WI38 (cell line): ENCODE measurements at regions not wholly inside any gene's neighbourhood (a gene's known extent, or its start where the extent isn't known, plus 50 kb on each side); places are given as distances from the start of the nearest gene placed in this dataset.

Experiments used
- H3K4me3 ChIP-seq: 2 replicates; pipeline ENCODE4 v1.5.1; 2011; ENCODE audit warnings: low read depth, mild to moderate bottlenecking, control low read depth, low read length
- TF ChIP-seq, protein P1 (sequence below): IDR thresholded peaks from 2 replicates; pipeline ENCODE4 v1.5.1; 2012; ENCODE audit warnings: low read depth, mild to moderate bottlenecking, control low read depth, low read length

DNA sequence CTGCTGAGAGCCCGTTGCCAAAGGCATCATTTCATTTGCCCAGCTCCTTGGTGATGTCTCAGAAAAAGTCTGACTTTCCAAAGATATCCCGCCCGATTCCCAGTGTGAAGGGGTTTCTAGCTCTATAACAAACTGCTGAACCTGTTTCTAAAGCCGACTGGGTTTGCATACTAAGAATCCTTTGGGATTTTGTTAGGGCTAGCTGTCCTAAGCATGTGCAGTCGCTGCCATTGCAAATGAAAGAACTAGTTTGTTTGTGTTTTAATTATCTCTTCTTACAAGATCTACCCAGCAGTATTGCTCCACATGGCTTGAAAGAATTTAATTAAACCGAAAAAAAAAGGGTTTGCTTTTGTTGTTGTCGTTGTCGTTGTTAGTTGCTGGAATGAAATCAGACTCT is 476.6 kb downstream of the GATA3 start:
- TF ChIP-seq, protein P1, sequence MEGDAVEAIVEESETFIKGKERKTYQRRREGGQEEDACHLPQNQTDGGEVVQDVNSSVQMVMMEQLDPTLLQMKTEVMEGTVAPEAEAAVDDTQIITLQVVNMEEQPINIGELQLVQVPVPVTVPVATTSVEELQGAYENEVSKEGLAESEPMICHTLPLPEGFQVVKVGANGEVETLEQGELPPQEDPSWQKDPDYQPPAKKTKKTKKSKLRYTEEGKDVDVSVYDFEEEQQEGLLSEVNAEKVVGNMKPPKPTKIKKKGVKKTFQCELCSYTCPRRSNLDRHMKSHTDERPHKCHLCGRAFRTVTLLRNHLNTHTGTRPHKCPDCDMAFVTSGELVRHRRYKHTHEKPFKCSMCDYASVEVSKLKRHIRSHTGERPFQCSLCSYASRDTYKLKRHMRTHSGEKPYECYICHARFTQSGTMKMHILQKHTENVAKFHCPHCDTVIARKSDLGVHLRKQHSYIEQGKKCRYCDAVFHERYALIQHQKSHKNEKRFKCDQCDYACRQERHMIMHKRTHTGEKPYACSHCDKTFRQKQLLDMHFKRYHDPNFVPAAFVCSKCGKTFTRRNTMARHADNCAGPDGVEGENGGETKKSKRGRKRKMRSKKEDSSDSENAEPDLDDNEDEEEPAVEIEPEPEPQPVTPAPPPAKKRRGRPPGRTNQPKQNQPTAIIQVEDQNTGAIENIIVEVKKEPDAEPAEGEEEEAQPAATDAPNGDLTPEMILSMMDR: no peak
- H3K4me3 ChIP-seq: no peak overlapping the region

DNA sequence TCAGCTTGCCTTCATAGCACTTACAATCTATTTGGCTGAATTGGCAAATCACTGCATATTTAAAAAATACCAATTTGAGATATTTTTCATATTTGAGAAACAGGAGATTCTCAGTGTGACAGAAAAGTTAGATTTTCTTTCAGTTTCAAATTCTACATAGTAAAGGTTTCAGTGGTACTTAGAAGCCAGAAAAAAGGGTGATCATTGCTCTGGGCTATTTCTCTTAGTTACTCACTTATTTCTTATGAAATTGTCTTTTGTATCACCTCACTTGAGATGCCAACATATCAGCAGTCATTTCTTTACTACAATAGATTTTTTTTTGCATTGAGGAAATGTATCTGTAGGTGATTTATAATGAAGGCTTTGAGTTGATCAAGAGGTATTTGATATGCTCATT is 478.2 kb downstream of the GATA3 start:
- H3K4me3 ChIP-seq: no peak overlapping the region
- TF ChIP-seq, protein P1: no peak

DNA sequence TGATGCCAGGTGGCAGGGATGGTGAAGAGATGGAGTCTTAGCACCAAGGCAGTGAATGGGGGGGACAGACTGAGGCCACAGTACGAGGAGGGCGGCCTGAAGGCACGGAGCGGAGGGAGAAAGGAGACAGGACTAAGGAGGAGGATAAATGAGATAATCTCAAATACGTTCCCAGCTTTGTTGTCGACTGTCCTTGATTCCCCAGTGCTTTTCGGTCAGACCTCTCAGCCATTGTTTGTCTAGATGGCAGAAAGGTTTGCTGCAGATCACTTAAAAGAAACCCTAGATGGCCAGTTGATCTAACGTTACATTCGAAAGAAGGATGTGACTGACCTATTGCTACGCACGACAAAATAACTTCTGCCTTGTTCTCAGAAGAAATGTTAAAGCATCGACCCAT is 479.0 kb downstream of the GATA3 start:
- TF ChIP-seq, protein P1: no peak
- no peak overlapping the region for H3K4me3 ChIP-seq

DNA sequence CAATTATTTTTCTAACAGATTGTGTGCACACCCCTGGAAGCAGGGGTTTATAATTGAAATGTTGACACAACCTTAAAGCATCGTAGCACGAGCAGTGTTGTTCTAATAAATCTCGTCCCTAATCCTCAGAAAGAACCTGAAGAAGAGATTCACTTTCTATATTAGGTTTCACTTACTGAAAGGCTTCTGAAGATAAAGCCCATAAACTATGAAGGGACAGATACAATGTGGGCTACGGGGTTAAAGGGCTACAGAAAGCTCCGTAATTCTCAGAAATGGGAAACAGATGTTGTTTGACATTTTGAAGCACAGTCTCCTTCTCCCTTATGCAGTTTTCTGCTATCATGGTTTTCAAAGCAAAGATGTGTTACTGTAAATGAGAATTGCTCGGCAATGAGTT is 479.6 kb downstream of the GATA3 start:
- TF ChIP-seq, protein P1: no peak
- H3K4me3 ChIP-seq: no peak overlapping the region

DNA sequence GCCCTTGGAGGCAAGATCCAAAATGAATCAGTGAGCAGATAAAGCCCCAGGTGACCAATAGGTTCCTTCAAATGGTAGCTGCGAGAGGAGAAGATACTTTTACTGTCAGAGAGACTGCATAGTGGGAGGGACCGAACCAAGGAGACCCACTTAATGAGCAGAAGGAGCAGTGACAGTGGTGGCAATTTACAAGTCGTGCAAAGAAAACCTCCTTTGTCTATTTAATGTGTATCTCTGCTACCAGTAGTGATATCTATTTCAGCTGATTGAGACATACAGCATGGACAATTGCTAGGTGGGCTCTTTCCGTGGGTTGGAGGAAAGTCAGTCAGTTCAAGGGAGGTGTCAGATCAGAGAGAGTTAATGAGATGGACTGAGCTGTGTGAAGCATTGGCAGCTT is 480.4 kb downstream of the GATA3 start:
- TF ChIP-seq, protein P1: no peak
- no peak overlapping the region for H3K4me3 ChIP-seq

DNA sequence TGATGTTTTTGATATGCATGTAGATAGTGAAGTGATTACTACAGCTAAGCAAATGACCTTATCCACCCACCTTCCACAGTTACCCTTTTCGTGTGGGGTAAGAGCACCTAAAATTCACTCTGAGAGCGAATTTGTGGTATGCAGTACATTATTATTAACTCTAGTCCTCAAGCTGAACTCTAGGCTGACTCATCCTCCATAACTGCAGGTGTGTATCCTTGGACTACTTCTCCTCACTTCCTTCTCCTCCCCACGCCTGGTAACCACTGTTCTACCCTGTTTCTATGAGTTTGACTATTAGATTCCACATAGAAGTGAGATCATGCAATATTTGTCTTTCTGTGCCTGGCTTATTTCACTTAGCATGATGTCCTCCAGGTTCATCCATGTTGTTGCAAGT is 484.6 kb downstream of the GATA3 start:
- no peak overlapping the region for H3K4me3 ChIP-seq
- TF ChIP-seq, protein P1: no peak

DNA sequence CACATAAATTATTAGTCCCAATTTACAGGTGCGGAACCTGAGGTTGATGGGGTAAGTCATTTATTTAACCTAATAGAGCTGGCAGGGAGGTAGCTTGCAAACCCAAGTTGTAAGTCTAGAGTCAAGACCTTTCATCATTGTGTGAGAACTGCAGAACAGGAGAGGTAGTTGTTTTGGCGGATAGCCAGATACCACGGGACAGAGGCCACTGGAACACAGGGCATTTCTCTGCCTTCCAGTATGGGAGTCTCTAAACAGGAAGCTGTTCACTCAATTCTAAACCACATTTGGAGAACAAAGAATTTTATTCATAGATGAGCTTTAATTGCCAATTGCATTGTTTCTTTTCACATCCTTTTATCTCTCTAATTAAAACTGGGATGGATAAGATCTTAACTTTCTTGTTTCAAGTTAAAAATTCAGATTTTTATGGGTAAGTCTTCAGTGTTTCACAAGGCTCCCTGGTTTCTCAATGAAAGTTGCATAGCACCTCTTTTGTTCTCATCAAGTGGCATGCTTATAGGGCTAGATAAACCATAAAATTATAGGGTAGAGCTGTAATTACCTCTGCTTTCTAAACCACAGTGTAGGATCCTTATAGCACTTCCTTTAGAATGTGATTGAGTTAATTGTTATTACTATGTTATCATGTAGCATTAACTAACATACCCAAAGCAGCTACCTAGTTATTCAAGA is 489.0 kb downstream of the GATA3 start:
- TF ChIP-seq, protein P1: no peak
- H3K4me3 ChIP-seq: no peak overlapping the region
